Upper lobe of left lung (tissue), 6 donors: ENCODE measurements at regions not wholly inside any gene's neighbourhood (a gene's known extent, or its start where the extent isn't known, plus 50 kb on each side); places are given as distances from the start of the nearest gene placed in this dataset.

Experiments used
- ATAC-seq, 2 donors: fragments of 200-7000 bp; cut with Tn5 transposase; one replicate each; pipeline ENCODE4 v1.9.1; 2022; ENCODE audit warnings: mild to moderate bottlenecking in 2 of 2, moderate library complexity in 2 of 2; ENCODE audit not compliant: low FRiP score in 2 of 2
- DNase-seq, 2 donors: peaks; one replicate each; pipeline ENCODE4 v3.0.0-alpha.2; 2019 to 2020
- H3K27ac ChIP-seq, 4 donors: fragments of 200-600 bp; sonication (generic); one replicate each; pipeline ENCODE4 v1.5.1; 2016 to 2019
- H3K27me3 ChIP-seq, 4 donors: fragments of 200-600 bp; sonication (generic); one replicate each; pipeline ENCODE4 v1.5.1; 2017 to 2019
- H3K36me3 ChIP-seq, 4 donors: fragments of 200-600 bp; sonication (generic); one replicate each; pipeline ENCODE4 v1.5.1; 2016 to 2019
- H3K4me1 ChIP-seq, 4 donors: fragments of 200-600 bp; sonication (generic); one replicate each; pipeline ENCODE4 v1.5.1; 2018 to 2019
- H3K4me3 ChIP-seq, 4 donors: fragments of 200-600 bp; sonication (generic); one replicate each; pipeline ENCODE4 v1.5.1; 2017 to 2019; ENCODE audit warnings: mild to moderate bottlenecking in 2 of 4, moderate library complexity in 1 of 4
- H3K9me3 ChIP-seq, 4 donors: fragments of 200-600 bp; sonication (generic); one replicate each; pipeline ENCODE4 v1.5.1; 2018 to 2019
- CTCF ChIP-seq, 6 experiments: fragments of 450-650 bp in 4 of 6; fragments of 200-600 bp in 2 of 6; sonication (generic) in 2 of 6; IDR thresholded peaks; one replicate each; pipeline ENCODE4 v1.5.1; 2016 to 2019; ENCODE audit warnings: antibody characterized with exemption in 6 of 6
- EP300 ChIP-seq, 4 donors: sonication (generic); formaldehyde crosslinking; IDR thresholded peaks; one replicate each; pipeline ENCODE4 v1.5.1; 2017; ENCODE audit warnings: antibody characterized with exemption in 4 of 4, control low read depth in 2 of 4
- POLR2A ChIP-seq, 4 donors: fragments of 450-650 bp; IDR thresholded peaks; one replicate each; pipeline ENCODE4 v1.5.1; 2016 to 2017; ENCODE audit warnings: antibody characterized with exemption in 4 of 4, mild to moderate bottlenecking in 2 of 4
- POLR2AphosphoS5 ChIP-seq, 2 donors: sonication (generic); formaldehyde crosslinking; IDR thresholded peaks; one replicate each; pipeline ENCODE4 v1.5.1; 2017; ENCODE audit warnings: antibody characterized with exemption in 2 of 2
- WGBS, 2 donors: methylation state at CpG; one replicate each; pipeline ENCODE4 v1.1.5; 2017 to 2018; 5-methylcytosine and 5-hydroxymethylcytosine counted together
- donor health status: DM: no; HTN: no; CAD: no; lungs with moderate emphysema.
- donor health status: DM: no; HTN: yes; CAD: no; lungs with severe emphysema.

DNA sequence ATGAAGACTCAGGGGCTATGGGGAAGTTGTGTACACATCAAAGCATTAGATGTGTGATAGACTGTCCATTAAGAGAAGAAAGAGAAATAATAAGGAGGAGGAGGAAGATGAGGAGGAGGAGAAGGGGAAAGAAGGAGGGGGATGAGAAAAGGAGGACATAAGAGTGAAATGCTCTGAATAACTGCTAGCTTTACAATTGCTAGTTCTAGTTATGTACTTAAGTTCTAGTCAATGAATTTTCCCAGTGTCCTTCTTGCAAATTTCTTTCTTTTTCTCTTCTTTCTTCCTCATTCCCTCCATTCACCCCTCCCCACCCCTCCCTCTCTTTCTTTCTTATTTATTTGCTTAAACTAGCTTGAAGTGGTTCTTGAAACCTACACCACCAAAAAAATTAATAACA lies 534.9 kb upstream of the GRAMD2B start:
- TF ChIP-seq POLR2AphosphoS5 (IDR thresholded peaks at IDR 0.05) (no peak), CTCF (IDR thresholded peaks at IDR 0.05) (no peak), POLR2A (IDR thresholded peaks at IDR 0.05) (no peak), EP300 (IDR thresholded peaks at IDR 0.05) (no peak)
- no peak for DNase-seq
- Histone ChIP-seq H3K27ac (no peak overlapping the region), H3K36me3 (no peaks in the 10 kb centered on the region), H3K4me3 (no peak overlapping the region), H3K27me3 (no peaks in the 10 kb centered on the region), H3K9me3 (no peaks in the 10 kb centered on the region), H3K4me1 (no peaks in the 10 kb centered on the region)
- ATAC-seq: no peak

- no peak for DNase-seq
These were observed 532.7 kb upstream of the GRAMD2B start for GRCh38 chr5:125890511-125890931.

GRCh38 chr5:125891061-125891725 lies 532.0 kb upstream of the GRAMD2B start:
- H3K4me1 ChIP-seq: no peaks in the 10 kb centered on the region
- H3K4me3 ChIP-seq: no peak overlapping the region
- no peak for TF ChIP-seq CTCF (IDR thresholded peaks at IDR 0.05)
- no peak for TF ChIP-seq POLR2AphosphoS5 (IDR thresholded peaks at IDR 0.05)
- no peak for TF ChIP-seq EP300 (IDR thresholded peaks at IDR 0.05)
- TF ChIP-seq POLR2A (IDR thresholded peaks at IDR 0.05): no peak
- H3K27me3 ChIP-seq: no peaks in the 10 kb centered on the region
- DNase-seq: no peak
- WGBS, 2 donors: 83% methylated on average over 2 of the region's 2 CpGs
- no peak overlapping the region for H3K27ac ChIP-seq
- no peak for ATAC-seq
- H3K9me3 ChIP-seq: no peaks in the 10 kb centered on the region
- no peaks in the 10 kb centered on the region for H3K36me3 ChIP-seq

More at GRCh38 chr5:125890511-125890931, 532.7 kb upstream of the GRAMD2B start:
- H3K9me3 ChIP-seq: no peaks in the 10 kb centered on the region
- no peak for TF ChIP-seq POLR2AphosphoS5 (IDR thresholded peaks at IDR 0.05)
- no peak for TF ChIP-seq CTCF (IDR thresholded peaks at IDR 0.05)
- no peak for TF ChIP-seq POLR2A (IDR thresholded peaks at IDR 0.05)
- no peak for TF ChIP-seq EP300 (IDR thresholded peaks at IDR 0.05)
- H3K4me3 ChIP-seq: no peak overlapping the region
- H3K27ac ChIP-seq: no peak overlapping the region
- ATAC-seq: no peak
- H3K27me3 ChIP-seq: no peaks in the 10 kb centered on the region
- no peaks in the 10 kb centered on the region for H3K36me3 ChIP-seq
- no peaks in the 10 kb centered on the region for H3K4me1 ChIP-seq

GRCh38 chr5:125894383-125894782 lies 528.8 kb upstream of the GRAMD2B start:
- TF ChIP-seq CTCF (IDR thresholded peaks at IDR 0.05) (no peak), POLR2A (IDR thresholded peaks at IDR 0.05) (no peak), POLR2AphosphoS5 (IDR thresholded peaks at IDR 0.05) (no peak), EP300 (IDR thresholded peaks at IDR 0.05) (no peak)
- no peaks in the 10 kb centered on the region for H3K4me1 ChIP-seq
- H3K36me3 ChIP-seq: no peaks in the 10 kb centered on the region
- DNase-seq (no peak), ATAC-seq (no peak)
- H3K9me3 ChIP-seq: no peaks in the 10 kb centered on the region
- no peak overlapping the region for H3K27ac ChIP-seq
- no peak overlapping the region for H3K4me3 ChIP-seq
- H3K27me3 ChIP-seq: no peaks in the 10 kb centered on the region
- 75 to 85% methylated on average over 1 of the region's 1 CpG for WGBS, 2 donors

GRCh38 chr5:125896368-125896767 lies 526.8 kb upstream of the GRAMD2B start:
- TF ChIP-seq EP300 (IDR thresholded peaks at IDR 0.05): no peak
- TF ChIP-seq CTCF (IDR thresholded peaks at IDR 0.05): no peak
- Histone ChIP-seq H3K4me1 (no peaks in the 10 kb centered on the region), H3K4me3 (no peak overlapping the region), H3K9me3 (no peaks in the 10 kb centered on the region), H3K27me3 (no peaks in the 10 kb centered on the region), H3K27ac (no peak overlapping the region), H3K36me3 (no peaks in the 10 kb centered on the region)
- DNase-seq (no peak), ATAC-seq (no peak)
- WGBS, 2 donors: 31 to 52% methylated on average over 3 of the region's 3 CpGs
